ENCODE measurements at regions not wholly inside any gene's neighbourhood (a gene's known extent, or its start where the extent isn't known, plus 50 kb on each side); places are given as distances from the start of the nearest gene placed in this dataset.

DNA sequence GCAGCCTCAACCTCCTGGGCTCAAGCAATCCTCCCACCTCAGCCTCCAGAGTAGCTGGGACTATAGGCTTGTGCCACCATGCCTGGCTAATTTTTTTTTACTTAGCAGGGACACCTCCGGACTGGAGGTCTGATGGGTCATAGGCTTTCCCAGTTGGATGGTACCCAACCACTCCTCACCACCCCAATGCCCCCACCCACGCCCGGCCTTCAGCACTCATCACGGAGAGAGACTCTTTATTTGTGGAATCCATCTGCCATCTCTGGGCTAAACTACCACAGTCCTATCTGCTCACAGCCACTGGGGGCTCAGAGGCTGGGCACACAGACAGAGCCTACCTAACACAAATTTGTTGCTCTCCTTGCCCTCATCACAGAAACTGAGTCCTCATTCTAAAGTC, 58.3 kb upstream of the STXBP1 start:
- intact Hi-C loops (cut with DNase I) = no loop called here
- Histone ChIP-seq H3K9me3 (no peaks in the 10 kb centered on the region), H3K27me3 (no peaks in the 10 kb centered on the region), H3K27ac (peak overlapping the region; percentile 3 to 26), H3K4me1 (peaks cover 20 to 42% of the 10 kb centered on the region in 2 donors), H3K4me3 (no peak overlapping the region), H3K36me3 (peaks cover 0 to 2% of the 10 kb centered on the region in 2 donors)
- TF ChIP-seq, protein P1, sequence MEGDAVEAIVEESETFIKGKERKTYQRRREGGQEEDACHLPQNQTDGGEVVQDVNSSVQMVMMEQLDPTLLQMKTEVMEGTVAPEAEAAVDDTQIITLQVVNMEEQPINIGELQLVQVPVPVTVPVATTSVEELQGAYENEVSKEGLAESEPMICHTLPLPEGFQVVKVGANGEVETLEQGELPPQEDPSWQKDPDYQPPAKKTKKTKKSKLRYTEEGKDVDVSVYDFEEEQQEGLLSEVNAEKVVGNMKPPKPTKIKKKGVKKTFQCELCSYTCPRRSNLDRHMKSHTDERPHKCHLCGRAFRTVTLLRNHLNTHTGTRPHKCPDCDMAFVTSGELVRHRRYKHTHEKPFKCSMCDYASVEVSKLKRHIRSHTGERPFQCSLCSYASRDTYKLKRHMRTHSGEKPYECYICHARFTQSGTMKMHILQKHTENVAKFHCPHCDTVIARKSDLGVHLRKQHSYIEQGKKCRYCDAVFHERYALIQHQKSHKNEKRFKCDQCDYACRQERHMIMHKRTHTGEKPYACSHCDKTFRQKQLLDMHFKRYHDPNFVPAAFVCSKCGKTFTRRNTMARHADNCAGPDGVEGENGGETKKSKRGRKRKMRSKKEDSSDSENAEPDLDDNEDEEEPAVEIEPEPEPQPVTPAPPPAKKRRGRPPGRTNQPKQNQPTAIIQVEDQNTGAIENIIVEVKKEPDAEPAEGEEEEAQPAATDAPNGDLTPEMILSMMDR (IDR thresholded peaks at IDR 0.05) = no peak
- no peak for DNase-seq (ENCODE audit: low spot score in 2 of 2)

DNA sequence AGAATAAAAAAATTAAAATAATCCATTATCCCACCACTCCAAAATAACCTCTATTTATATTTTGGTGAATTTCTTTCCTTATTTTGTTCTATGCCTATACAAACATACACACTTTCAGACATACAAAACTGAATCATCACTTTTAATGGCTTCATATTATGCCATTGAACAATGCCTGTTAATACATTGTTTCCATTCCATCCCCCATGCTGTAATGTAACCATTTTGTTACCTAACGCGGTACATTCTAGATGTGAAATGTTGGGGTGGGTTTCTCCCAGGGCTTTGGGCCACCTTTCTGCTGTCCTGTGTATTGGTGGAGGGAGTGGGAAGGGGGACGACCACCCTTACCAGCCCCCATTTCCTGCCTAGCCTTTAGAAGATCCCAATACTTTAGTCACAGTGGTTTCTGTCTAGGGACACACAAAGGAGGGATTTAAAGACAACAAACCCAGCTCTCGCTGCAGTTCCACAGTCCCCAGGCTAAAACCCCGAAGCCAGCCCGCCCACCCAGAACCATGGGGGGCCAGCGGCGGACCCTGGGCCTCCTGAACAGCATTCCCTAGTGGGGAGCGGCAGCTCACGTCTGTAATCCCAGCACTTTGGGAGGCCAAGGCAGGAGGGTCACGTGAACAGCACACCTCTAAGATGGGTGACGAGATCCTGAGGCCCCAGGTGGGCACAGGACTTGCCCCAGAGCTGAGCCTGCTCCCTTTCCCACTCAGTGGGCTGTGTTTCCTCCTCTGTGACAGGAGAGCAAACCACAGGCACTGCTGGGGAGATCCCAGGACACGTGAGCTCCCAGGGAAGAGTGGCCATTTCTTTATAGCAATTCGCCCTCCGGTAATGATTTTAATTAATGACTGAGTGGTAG, 56.9 kb upstream of the STXBP1 start:
- peaks cover 20 to 45% of the 10 kb centered on the region in 2 donors for H3K4me1 ChIP-seq
- H3K4me3 ChIP-seq = no peak overlapping the region
- no peaks in the 10 kb centered on the region for H3K9me3 ChIP-seq
- intact Hi-C loops (cut with DNase I) = no loop called here
- peak overlapping the region; percentile 79 to 81 for H3K27ac ChIP-seq
- H3K36me3 ChIP-seq = peaks cover under 1 to 12% of the 10 kb centered on the region in 2 donors
- H3K27me3 ChIP-seq = no peaks in the 10 kb centered on the region
- DNase-seq (ENCODE audit: low spot score in 2 of 2) = no peak
- TF ChIP-seq, protein P1 (IDR thresholded peaks at IDR 0.05) = no peak

DNA sequence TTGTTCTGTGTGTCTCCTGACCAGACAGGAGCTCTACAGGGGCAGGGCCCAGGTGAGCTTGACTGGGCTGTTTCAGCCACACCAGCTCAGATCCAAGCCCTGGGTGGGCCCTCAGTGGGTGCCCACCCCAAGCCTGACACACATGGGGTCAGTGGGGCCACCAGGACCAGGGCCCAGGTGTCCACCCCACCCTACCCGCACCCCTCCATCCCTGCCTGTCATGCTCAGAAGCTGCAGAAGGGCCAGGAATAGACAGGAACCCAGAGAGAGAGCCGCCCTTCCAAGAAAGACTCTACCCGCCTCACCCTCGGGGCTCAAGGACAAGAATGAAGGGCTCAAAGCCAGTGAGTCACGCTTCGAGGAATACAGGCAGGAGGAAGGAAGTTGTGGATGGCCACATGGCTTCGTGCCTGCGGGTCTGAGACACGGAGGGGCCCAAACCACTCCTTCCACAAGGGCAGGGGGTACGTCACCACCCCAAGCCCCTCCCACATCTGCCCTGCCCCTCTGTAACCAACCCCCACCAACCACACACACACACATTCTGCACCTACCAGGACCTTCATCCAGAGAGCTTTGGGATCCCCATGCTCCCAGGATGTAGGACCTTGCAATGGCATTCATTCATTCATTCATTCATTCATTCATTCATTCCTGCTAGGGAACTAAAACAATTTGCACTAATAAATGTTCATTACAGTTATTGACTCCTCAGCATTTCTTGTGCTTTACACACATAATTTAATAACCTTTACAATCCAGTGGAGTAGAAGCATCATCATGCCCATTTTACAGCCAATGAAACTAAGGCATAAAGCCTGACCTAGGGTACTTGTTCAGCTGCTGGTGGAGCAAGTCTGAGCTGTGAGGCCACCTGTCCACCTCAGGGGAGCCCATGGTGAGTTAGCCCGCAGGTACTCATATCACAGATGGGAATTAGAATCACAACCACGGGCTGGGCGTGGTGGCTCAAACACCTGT, 55.9 kb upstream of the STXBP1 start:
- TF ChIP-seq, protein P1 (IDR thresholded peaks at IDR 0.05) = no peak
- Histone ChIP-seq H3K9me3 (no peaks in the 10 kb centered on the region), H3K4me1 (peaks cover 20 to 42% of the 10 kb centered on the region in 2 donors), H3K4me3 (no peak overlapping the region), H3K36me3 (peaks cover 7 to 16% of the 10 kb centered on the region in 2 donors), H3K27me3 (no peaks in the 10 kb centered on the region), H3K27ac (peak overlapping the region; percentile 80 to 81)
- intact Hi-C loops (cut with DNase I) = no loop called here
- peak; percentile 65 to 95 for DNase-seq (ENCODE audit: low spot score in 2 of 2)

DNA sequence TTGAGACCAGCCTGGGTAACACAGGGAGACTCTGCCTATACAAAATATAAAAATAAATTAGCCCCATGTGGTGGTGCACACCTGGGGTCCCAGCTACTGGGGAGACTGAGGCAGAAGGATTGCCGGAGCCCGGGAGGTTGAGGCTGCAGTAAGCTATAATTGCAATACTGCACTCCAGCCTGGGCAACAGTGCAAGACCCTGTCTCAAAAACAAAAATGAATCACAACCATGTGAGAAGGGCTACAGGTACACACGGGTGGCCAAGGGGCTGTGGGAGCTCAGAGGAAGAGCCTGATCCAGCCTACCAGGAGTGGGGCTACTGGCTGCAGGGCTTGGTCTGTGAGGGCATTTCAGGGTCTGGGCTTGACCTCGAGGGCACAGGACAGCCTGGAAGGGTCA, 55.2 kb upstream of the STXBP1 start:
- TF ChIP-seq, protein P1 (IDR thresholded peaks at IDR 0.05) = no peak
- H3K4me3 ChIP-seq = no peak overlapping the region
- H3K27me3 ChIP-seq = no peaks in the 10 kb centered on the region
- no peak for DNase-seq (ENCODE audit: low spot score in 2 of 2)
- intact Hi-C loops (cut with DNase I) = no loop called here
- H3K36me3 ChIP-seq = peaks cover 7 to 16% of the 10 kb centered on the region in 2 donors
- H3K4me1 ChIP-seq = peaks cover 25 to 48% of the 10 kb centered on the region in 2 donors
- peak overlapping the region; percentile 80 to 81 for H3K27ac ChIP-seq
- H3K9me3 ChIP-seq = no peaks in the 10 kb centered on the region

DNA sequence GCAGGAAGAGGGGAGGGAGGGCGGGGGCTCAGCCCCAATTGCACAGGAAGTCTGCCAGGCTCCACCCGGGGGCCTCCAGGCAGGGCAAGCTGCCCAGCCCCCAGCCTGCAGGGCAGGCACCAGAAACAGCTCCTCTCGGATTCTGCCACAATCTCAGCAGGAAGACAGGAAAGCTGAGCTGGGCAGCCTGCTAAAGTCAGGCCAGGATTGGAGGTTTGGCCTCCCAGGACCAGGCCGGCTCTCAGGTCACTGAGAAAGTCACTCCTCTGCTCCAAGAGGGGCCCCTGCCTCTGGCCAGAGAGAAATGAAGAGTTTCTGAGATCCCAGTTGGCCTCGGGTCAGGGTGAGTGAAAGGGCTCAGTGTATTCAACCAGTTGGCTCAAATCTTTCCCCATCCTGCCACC, 54.6 kb upstream of the STXBP1 start:
- Histone ChIP-seq H3K36me3 (peaks cover 7 to 16% of the 10 kb centered on the region in 2 donors), H3K9me3 (no peaks in the 10 kb centered on the region), H3K27ac (peak overlapping the region; percentile 80 to 81), H3K27me3 (no peaks in the 10 kb centered on the region), H3K4me1 (peaks cover 30 to 52% of the 10 kb centered on the region in 2 donors), H3K4me3 (no peak overlapping the region)
- no peak for DNase-seq (ENCODE audit: low spot score in 2 of 2)
- TF ChIP-seq, protein P1 (IDR thresholded peaks at IDR 0.05) = no peak
- intact Hi-C loops (cut with DNase I) = no loop called here

Measured in ascending aorta (tissue), 2 donors.